Kidney (tissue), 13 donors: ENCODE measurements at regions not wholly inside any gene's neighbourhood (a gene's known extent, or its start where the extent isn't known, plus 50 kb on each side); places are given as distances from the start of the nearest gene placed in this dataset.

ENCODE experiments used
- DNase-seq, 5 donors: peaks; one replicate each; pipeline ENCODE4 v3.0.0-alpha.2; 2013 to 2020
- FAIRE-seq: peaks from 2 replicates; lab custom pipeline; 2012; peaks lifted over from hg19 to GRCh38; lab: Jason Lieb, UNC
- H3K27ac ChIP-seq, 2 donors: one replicate each; pipeline ENCODE4 v1.7.0; 2013; ENCODE audit warnings: low read depth in 2 of 2, low read length in 2 of 2, inconsistent platforms in 1 of 2
- H3K27me3 ChIP-seq: one replicate; pipeline ENCODE4 v1.7.1; 2013; ENCODE audit warnings: low read length, inconsistent platforms; ENCODE audit not compliant: control insufficient read depth, insufficient read depth
- H3K36me3 ChIP-seq, 3 donors: one replicate each; pipeline versions ENCODE4 v1.7.0 to v1.7.1; 2013; ENCODE audit warnings: low read length in 3 of 3, control low read depth in 1 of 3, inconsistent platforms in 1 of 3; ENCODE audit not compliant: insufficient read depth in 3 of 3, control insufficient read depth in 2 of 3
- H3K4me1 ChIP-seq, 3 donors: one replicate each; pipeline versions ENCODE4 v1.7.0 to v1.7.1; 2013; ENCODE audit warnings: low read length in 3 of 3, inconsistent platforms in 1 of 3, low read depth in 1 of 3; ENCODE audit not compliant: control insufficient read depth in 2 of 3, insufficient read depth in 2 of 3
- H3K4me3 ChIP-seq, 3 donors: one replicate each; pipeline versions ENCODE4 v1.7.0 to v1.8.1; 2013; ENCODE audit warnings: low read length in 3 of 3, control low read depth in 1 of 3, inconsistent platforms in 1 of 3
- H3K9ac ChIP-seq, 3 donors: one replicate each; pipeline versions ENCODE4 v1.7.0 to v1.7.1; 2013; ENCODE audit warnings: low read length in 3 of 3, control low read depth in 1 of 3, inconsistent platforms in 1 of 3
- H3K9me3 ChIP-seq, 3 donors: one replicate each; pipeline versions ENCODE4 v1.7.0 to v1.7.1; 2013; ENCODE audit warnings: low read length in 3 of 3, control low read depth in 1 of 3, inconsistent platforms in 1 of 3; ENCODE audit not compliant: control insufficient read depth in 2 of 3, insufficient read depth in 1 of 3
- CTCF ChIP-seq: IDR thresholded peaks from 3 replicates; pipeline ENCODE4 v1.5.1; 2012; ENCODE audit warnings: mild to moderate bottlenecking, moderate library complexity, borderline replicate concordance; ENCODE audit not compliant: insufficient read depth; ENCODE audit errors: extremely low read depth
- intact Hi-C: fragments of 100-400 bp; cut with DNase I; formaldehyde crosslinking; loops from one replicate; pipeline ENCODE4 v1.11.1; 2022
- donor health status: control.
- donor health status: control.
- donor health status: control.
- donor health status: control.
- donor health status: control.
- donor health status: DM: yes; HTN: yes; CAD: no.
- donor health status: Normal renal cell carcinoma (clear cell type).

GRCh38 chr12:87513536-87514280, 515.5 kb downstream of the C12orf50 start:
- no peak overlapping the region for H3K27ac ChIP-seq
- no peaks in the 10 kb centered on the region for H3K27me3 ChIP-seq
- no peaks in the 10 kb centered on the region for H3K4me1 ChIP-seq
- H3K9ac ChIP-seq, result no peak overlapping the region
- H3K36me3 ChIP-seq, result no peaks in the 10 kb centered on the region
- H3K4me3 ChIP-seq, result no peak overlapping the region
- no peak for TF ChIP-seq CTCF
- H3K9me3 ChIP-seq, result no peaks in the 10 kb centered on the region
- no peak for DNase-seq
- FAIRE-seq, result no peak
- intact Hi-C loops, result no loop called here

- no peak for FAIRE-seq
- Histone ChIP-seq H3K9ac (no peak overlapping the region), H3K4me1 (no peaks in the 10 kb centered on the region), H3K4me3 (no peak overlapping the region), H3K36me3 (no peaks in the 10 kb centered on the region), H3K9me3 (no peaks in the 10 kb centered on the region), H3K27ac (no peak overlapping the region), H3K27me3 (no peaks in the 10 kb centered on the region)
- DNase-seq, result peak in 1 of 5 donors; percentile 9
- no peak for TF ChIP-seq CTCF
- intact Hi-C loops, result no loop called here
These were observed 517.8 kb downstream of the C12orf50 start for GRCh38 chr12:87511371-87511770.

DNA sequence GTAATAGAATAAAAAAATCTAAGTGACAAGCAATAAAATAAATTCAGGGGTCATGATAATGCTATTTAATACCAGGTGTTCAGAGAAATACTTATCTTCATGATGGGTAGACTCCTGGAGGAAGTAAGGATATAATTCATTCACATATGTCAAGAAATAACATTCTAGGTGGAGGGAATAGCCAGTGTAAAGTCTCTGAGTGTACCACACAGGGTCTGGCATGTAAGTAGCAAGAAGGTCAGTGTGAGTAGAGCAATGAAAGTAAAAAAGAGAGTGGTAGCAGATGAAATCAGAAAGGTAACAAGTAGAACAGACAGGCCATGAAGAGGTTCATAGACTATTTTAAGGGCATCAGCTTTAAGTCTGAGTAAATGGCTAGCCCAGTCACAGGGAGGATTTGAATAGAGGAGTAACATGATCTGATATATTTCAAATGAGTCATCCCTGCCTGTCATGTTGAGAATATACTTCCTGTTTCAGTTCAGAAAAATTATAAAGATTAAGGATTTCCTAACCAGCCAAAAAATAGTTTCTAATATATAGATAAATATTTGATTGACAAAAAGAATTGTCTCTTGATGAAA, 519.9 kb downstream of the C12orf50 start:
- no peaks in the 10 kb centered on the region for H3K4me1 ChIP-seq
- H3K9ac ChIP-seq, result no peak overlapping the region
- H3K36me3 ChIP-seq, result no peaks in the 10 kb centered on the region
- no peaks in the 10 kb centered on the region for H3K9me3 ChIP-seq
- DNase-seq (no peak), FAIRE-seq (no peak)
- intact Hi-C loops, result no loop called here
- no peak overlapping the region for H3K27ac ChIP-seq
- no peak for TF ChIP-seq CTCF
- H3K4me3 ChIP-seq, result no peak overlapping the region
- H3K27me3 ChIP-seq, result no peaks in the 10 kb centered on the region
